H54 (cell line): ENCODE measurements at regions not wholly inside any gene's neighbourhood (a gene's known extent, or its start where the extent isn't known, plus 50 kb on each side); places are given as distances from the start of the nearest gene placed in this dataset.

Source experiments
- DNase-seq: peaks from one replicate; pipeline ENCODE4 v3.0.0; 2011; ENCODE audit warnings: low spot score, mixed read lengths; ENCODE audit not compliant: insufficient read length
- FAIRE-seq: peaks from 3 replicates; lab custom pipeline; 2011; peaks lifted over from hg19 to GRCh38; lab: Jason Lieb, UNC
- POLR2A ChIP-seq: IDR thresholded peaks from 2 replicates; pipeline ENCODE4 v1.6.1; 2011; ENCODE audit warnings: low read depth, mild to moderate bottlenecking, low read length

DNA sequence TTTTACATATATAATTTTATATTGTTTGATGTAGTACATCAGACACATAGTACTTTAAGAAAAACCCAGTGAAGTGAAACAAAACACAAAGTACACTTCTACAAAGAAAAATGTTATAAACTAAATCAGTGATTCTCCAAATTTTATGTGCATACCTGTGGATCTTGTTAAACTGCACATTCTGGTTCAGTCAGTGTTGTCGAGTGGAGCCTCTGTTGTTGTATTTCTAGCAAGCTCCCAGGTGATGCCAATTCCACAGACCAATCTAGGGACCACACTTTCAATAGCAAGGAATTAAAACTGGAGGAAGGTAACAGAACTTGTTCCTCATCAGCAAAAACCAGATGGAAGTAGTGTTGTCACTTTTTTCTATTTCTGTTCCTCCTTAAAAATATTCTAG lies 183.8 kb upstream of the CD180 start:
- no peak for TF ChIP-seq POLR2A
- DNase-seq = no peak
- FAIRE-seq = no peak

DNA sequence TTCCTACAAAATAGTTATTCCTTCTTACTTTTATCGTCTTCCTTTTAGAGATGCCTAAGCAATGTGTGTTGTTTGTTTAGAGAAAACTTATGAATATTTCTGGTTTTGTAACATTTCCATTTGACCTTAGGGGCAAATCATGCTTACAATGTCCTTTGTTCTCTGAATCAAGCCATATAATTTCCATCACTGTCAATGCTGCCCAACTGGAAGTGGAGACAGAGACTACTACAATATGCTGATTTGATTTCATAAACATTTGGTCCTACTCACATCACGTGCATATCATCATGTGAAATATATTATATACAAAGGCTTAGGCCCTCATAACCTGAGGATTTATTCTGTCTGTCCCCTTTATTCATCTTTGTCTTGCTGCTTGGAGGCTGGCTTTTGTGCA lies 183.2 kb upstream of the CD180 start:
- DNase-seq (no peak), FAIRE-seq (no peak)
- no peak for TF ChIP-seq POLR2A

DNA sequence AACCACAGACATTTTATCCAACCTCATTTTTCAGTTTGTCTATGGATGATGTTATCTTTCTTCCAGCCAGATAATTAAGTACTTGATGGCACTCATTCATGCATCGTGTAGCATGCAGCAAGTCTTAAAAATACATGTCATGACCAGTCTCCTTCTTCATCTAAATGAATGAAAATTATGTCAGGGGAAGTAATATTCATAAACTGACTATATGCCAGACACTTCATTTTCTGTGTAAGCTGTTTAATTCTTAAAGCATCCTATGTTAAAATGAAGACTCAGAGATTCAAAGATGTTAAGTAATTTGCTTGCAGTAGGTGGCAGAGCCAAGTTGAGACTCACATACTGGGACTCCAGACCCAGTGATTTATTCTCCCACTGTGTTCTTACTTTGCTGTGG lies 181.7 kb upstream of the CD180 start:
- no peak for DNase-seq
- TF ChIP-seq POLR2A = no peak
- no peak for FAIRE-seq

DNA sequence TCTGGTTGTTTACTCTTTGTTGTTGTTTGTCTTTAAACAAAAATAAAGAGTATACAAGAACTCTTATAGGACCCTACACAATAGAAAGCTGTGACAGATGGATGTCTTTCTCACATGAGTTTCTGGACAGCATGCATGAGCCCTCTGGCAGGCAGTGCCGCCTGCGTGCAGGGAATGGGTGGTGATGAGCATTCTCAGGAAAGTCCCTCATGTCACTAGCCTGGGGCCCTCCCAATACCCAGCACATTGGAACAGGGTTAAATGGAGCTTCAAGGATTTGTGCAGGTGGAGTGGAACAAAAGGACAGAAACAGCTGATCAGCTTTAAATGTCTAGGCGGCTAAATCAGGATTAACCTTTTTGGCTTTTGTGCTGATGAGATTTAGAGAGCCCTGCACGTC lies 181.0 kb upstream of the CD180 start:
- FAIRE-seq (no peak), DNase-seq (no peak)
- TF ChIP-seq POLR2A = no peak

DNA sequence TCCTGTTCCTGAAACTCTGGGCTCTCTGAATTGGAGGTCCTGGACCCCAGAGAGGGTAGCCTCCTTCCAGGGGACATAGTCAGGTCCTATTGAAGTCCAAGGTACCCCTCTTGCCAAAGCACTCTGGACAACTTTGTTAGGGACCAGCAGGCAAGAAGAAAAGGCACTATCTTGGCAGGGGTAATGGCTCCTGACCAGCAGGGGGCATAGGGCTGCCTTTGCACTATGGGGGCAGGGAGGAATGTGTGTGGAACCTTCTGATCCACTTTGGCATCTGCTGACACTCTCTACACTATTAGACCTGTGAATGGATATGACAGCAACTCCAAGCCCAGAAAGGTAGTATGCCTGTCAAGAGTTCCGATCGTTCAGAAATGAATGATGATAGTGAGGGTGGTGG lies 179.0 kb upstream of the CD180 start:
- FAIRE-seq (no peak), DNase-seq (no peak)
- no peak for TF ChIP-seq POLR2A

DNA sequence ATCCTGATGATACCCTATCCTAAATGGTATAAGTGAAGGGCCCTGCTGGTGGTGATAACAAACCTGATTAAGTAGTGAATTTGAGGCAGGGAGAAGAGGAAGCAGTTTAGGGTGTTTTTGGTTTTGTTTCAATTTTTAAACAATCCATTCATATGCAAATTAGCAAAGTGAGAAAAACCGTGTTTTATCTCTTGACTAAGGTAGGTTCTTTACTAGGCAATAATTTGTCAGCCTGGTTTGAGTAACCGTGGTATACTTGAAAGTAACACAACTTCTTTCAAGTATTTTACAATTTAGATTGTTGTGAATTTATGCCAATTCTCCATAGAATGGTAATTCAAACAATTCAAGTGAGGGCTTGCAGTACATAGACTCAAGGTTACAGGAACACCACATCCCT lies 177.8 kb upstream of the CD180 start:
- FAIRE-seq = no peak
- no peak for DNase-seq
- no peak for TF ChIP-seq POLR2A

DNA sequence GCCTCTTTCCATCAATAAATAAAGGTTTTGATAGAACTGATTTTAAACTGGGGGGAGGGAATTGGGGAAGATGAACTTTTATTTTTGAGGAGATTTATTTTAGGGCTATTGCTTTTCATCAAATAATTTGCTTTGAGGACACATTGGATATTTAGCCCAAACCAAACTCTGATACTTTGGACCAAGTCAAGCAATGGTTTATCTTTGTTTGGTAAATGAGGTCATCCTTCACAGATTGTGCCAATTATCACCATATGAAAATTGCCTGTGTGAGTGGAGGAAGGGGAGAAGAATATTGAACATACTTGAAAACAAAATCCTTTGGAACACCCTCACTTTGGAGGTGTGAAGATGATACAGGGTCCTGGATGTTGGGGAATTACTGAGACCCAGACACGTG lies 176.9 kb upstream of the CD180 start:
- FAIRE-seq (no peak), DNase-seq (no peak)
- no peak for TF ChIP-seq POLR2A

DNA sequence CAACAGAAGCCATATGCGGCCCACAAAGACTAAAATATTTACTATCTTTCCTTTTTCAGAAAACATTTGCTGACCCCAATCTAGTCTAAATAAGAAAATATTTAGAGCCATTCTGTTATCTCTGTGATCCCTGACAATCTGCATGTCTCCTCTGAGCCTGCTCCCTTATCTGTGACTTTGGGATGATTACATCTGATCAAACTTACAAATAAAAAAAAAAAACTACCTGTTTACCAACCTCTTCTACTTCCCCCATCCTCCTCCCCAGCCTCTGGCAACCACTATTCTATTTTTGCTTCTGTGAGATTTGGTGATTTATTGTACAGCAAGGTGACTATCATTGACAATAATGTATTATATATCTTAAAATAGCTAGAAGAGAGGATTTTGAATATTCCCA lies 176.3 kb upstream of the CD180 start:
- DNase-seq (no peak), FAIRE-seq (no peak)
- no peak for TF ChIP-seq POLR2A

DNA sequence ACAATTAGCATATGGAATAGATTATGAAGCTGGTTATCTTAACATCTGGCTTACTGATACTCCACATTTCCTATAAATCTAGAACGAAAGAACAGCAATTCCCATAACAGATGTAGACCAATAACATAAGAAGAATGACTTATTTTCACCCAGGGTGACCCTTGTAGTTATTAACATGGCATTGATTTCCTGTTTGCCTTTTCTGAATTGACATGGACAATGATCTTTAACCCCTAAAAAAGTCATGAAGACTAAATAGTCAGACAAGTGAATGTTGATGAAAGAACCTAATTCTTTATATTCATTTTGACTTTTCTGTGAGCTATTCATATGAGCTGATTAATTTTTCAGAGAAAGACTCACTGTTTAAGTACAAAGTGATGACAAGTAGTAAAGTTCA lies 175.3 kb upstream of the CD180 start:
- FAIRE-seq (no peak), DNase-seq (no peak)
- no peak for TF ChIP-seq POLR2A

DNA sequence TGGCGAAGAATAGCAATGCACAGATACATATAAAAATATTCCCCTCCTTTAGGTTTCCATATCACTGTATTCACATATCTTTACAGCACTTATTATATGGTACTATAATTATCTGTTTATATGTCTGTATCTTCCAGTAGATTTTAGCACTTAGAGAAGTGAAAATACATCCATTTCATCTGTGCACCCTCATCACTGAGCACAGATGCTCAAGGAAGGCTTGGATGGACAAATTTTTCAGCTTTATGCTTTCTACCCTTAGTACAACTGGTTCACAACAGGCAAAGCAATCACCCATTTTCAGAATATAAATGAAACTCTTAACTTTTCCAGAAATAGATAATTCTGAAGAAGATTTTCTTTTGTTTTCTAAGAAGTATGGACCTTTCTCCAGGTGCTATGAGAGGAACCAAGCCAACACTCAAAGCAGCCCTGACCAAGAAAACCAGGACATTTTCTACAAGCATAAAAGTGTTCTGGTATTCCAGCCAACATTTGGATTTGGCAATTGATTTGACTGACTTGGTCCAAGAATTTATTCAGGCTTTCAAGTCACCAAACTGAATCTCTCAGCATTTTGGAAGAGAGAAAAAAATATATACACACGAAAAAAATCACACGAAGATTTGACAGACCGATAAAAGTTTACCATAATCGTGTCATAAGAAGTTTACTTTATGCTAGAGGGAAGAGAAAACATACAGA lies 170.2 kb upstream of the CD180 start:
- FAIRE-seq (no peak), DNase-seq (no peak)
- TF ChIP-seq POLR2A = no peak

DNA sequence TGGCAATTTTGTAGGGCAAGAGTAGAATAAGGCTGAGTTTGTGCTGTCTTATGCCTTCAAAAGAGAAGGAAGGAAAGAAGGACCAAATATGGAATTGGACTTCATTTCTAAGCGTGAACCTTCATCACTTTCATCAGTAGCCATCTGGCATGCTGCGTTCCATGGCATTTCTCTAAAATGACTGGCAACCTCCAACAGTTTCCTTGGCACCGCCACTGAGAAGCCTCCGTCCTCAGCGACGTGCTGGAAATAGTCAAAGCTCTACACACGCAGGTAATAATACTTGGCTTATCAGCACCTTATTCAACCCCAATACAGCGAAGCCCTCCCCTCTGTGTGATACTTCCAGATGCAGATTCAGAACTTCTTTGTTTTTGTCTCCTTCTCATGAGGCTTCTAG lies 169.7 kb upstream of the CD180 start:
- TF ChIP-seq POLR2A = no peak
- FAIRE-seq (no peak), DNase-seq (no peak)

DNA sequence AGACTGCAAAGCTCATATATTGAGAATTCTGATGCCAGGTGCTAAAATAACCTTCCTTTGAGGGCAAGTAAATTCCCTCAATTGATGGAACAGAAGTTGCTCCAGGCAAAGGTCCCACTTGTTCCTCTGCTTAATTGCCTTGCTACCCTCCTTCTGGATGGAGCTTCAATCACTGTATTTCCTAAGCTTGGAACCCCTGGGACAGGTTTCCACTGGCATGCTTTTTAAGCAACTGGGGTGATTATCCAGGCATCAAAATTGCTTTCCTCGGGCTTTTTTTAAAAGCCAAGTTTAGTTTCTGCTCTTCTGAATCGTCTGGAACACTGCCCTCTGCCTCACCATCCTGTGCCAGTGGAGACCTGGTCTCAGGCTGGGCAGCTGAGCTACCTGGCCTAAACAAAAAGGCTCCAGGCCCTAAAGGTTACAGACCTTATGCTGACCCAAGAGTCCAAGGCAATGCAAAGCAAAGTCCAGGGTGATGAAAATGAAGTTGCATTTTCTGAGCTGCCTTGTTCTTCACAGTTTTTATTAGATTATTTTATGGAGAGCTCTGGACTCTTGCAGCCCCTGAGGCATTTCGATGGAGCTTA lies 167.9 kb upstream of the CD180 start:
- DNase-seq = no peak
- TF ChIP-seq POLR2A = no peak
- no peak for FAIRE-seq

DNA sequence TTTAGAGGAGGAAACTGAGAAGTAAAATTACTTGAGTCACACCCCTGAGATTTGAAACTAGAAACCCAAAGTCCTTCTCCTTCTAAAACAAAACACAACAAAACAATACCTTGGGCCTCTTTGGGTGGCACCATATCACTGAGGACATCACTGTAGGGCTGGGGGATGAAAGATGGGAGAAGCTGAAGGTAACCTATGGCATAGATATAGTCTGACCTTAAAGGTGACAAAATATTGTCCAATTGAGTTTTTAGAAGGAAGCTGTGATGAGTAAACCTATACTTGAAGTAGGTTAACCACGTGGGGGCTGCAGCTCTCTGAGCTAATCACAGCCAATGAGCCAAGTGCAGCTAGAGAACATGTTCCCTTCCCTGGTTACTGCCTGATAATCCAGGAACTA lies 167.4 kb upstream of the CD180 start:
- TF ChIP-seq POLR2A = no peak
- no peak for DNase-seq
- no peak for FAIRE-seq

DNA sequence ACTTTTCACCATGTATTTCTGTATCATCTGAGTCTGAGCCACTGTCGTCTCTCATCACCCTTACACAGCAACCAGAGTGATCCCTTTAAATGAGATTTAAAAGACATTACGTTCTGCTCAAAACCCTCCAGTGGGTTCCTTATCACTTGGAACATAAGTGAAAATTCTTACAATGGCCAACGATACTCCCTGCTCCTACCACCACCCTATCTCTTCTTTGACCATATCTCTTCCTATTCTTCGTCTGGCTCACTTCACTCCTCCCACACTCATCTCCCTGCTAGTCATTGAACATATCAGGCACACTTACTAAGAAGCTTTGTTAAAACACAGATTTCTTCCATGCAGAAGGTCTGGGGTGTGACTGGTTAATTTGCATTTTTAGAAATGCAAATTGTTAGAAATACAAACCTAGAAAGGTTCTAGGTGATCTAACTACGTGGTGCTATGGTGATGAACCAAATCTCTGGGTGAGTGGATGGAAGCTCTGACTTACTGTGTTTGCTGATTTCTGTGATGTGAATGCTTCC lies 166.6 kb upstream of the CD180 start:
- no peak for TF ChIP-seq POLR2A
- no peak for FAIRE-seq
- DNase-seq = no peak
